ENCODE measurements at regions not wholly inside any gene's neighbourhood (a gene's known extent, or its start where the extent isn't known, plus 50 kb on each side); places are given as distances from the start of the nearest gene placed in this dataset.
A peak's percentile ranks its signal among the peaks of the same experiment; 100 is the strongest.

- no peak for DNase-seq (ENCODE audit: extremely low spot score)
- H3K27ac ChIP-seq (ENCODE audit: low read depth) = no peak overlapping the region
These were observed 212.1 kb upstream of the MARCKS start for GRCh38 chr6:113644861-113645575.

GRCh38 chr6:113645576-113645970 is 211.6 kb upstream of the MARCKS start:
- Histone ChIP-seq H3K36me3 (ENCODE audit: insufficient read depth) (no peaks in the 10 kb centered on the region), H3K4me1 (ENCODE audit: insufficient read depth) (peaks cover 1% of the 10 kb centered on the region), H3K4me3 (ENCODE audit: low read depth, low read length) (no peak overlapping the region), H3K27ac (ENCODE audit: low read depth) (no peak overlapping the region)
- DNase-seq (ENCODE audit: extremely low spot score) = peak; percentile 79
- WGBS = 40% methylated on average over 4 of the region's 4 CpGs

More at GRCh38 chr6:113644861-113645575, 212.1 kb upstream of the MARCKS start:
- WGBS = 85% methylated on average over 13 of the region's 13 CpGs
- H3K4me1 ChIP-seq (ENCODE audit: insufficient read depth) = peaks cover 1% of the 10 kb centered on the region
- no peak overlapping the region for H3K4me3 ChIP-seq (ENCODE audit: low read depth, low read length)
- H3K36me3 ChIP-seq (ENCODE audit: insufficient read depth) = no peaks in the 10 kb centered on the region

- H3K36me3 ChIP-seq (ENCODE audit: insufficient read depth) = no peaks in the 10 kb centered on the region
- H3K4me1 ChIP-seq (ENCODE audit: insufficient read depth) = peaks cover 1% of the 10 kb centered on the region
- no peak overlapping the region for H3K4me3 ChIP-seq (ENCODE audit: low read depth, low read length)
- no peak for DNase-seq (ENCODE audit: extremely low spot score)
- no peak overlapping the region for H3K27ac ChIP-seq (ENCODE audit: low read depth)
- 91% methylated on average over 3 of the region's 3 CpGs for WGBS
These were observed 211.2 kb upstream of the MARCKS start for GRCh38 chr6:113645986-113646385.

- no peak overlapping the region for H3K4me3 ChIP-seq (ENCODE audit: low read depth, low read length)
- 82% methylated on average over 4 of the region's 4 CpGs for WGBS
- no peaks in the 10 kb centered on the region for H3K36me3 ChIP-seq (ENCODE audit: insufficient read depth)
- H3K4me1 ChIP-seq (ENCODE audit: insufficient read depth) = peaks cover 1% of the 10 kb centered on the region
- no peak for DNase-seq (ENCODE audit: extremely low spot score)
- H3K27ac ChIP-seq (ENCODE audit: low read depth) = no peak overlapping the region
These were observed 210.4 kb upstream of the MARCKS start for GRCh38 chr6:113646701-113647100.

- Histone ChIP-seq H3K4me1 (ENCODE audit: insufficient read depth) (peaks cover 1% of the 10 kb centered on the region), H3K36me3 (ENCODE audit: insufficient read depth) (no peaks in the 10 kb centered on the region), H3K4me3 (ENCODE audit: low read depth, low read length) (no peak overlapping the region), H3K27ac (ENCODE audit: low read depth) (no peak overlapping the region)
- DNase-seq (ENCODE audit: extremely low spot score) = no peak
- 85% methylated on average over 4 of the region's 4 CpGs for WGBS
These were observed 209.8 kb upstream of the MARCKS start for GRCh38 chr6:113647143-113647889.

- no peak for DNase-seq (ENCODE audit: extremely low spot score)
- Histone ChIP-seq H3K27ac (ENCODE audit: low read depth) (no peak overlapping the region), H3K4me3 (ENCODE audit: low read depth, low read length) (no peak overlapping the region), H3K36me3 (ENCODE audit: insufficient read depth) (no peaks in the 10 kb centered on the region), H3K4me1 (ENCODE audit: insufficient read depth) (peaks cover 1% of the 10 kb centered on the region)
- 79% methylated on average over 1 of the region's 1 CpG for WGBS
These were observed 208.4 kb upstream of the MARCKS start for GRCh38 chr6:113648698-113649097.

GRCh38 chr6:113649276-113649675 is 207.9 kb upstream of the MARCKS start:
- DNase-seq (ENCODE audit: extremely low spot score) = no peak
- no peak overlapping the region for H3K4me3 ChIP-seq (ENCODE audit: low read depth, low read length)
- no peaks in the 10 kb centered on the region for H3K4me1 ChIP-seq (ENCODE audit: insufficient read depth)
- H3K36me3 ChIP-seq (ENCODE audit: insufficient read depth) = no peaks in the 10 kb centered on the region
- 77% methylated on average over 6 of the region's 6 CpGs for WGBS
- no peak overlapping the region for H3K27ac ChIP-seq (ENCODE audit: low read depth)

GRCh38 chr6:113649880-113650609 is 207.1 kb upstream of the MARCKS start:
- no peaks in the 10 kb centered on the region for H3K4me1 ChIP-seq (ENCODE audit: insufficient read depth)
- no peak overlapping the region for H3K27ac ChIP-seq (ENCODE audit: low read depth)
- 88% methylated on average over 6 of the region's 6 CpGs for WGBS
- H3K36me3 ChIP-seq (ENCODE audit: insufficient read depth) = no peaks in the 10 kb centered on the region
- DNase-seq (ENCODE audit: extremely low spot score) = no peak
- no peak overlapping the region for H3K4me3 ChIP-seq (ENCODE audit: low read depth, low read length)

- Histone ChIP-seq H3K36me3 (ENCODE audit: insufficient read depth) (no peaks in the 10 kb centered on the region), H3K27ac (ENCODE audit: low read depth) (no peak overlapping the region), H3K4me1 (ENCODE audit: insufficient read depth) (no peaks in the 10 kb centered on the region), H3K4me3 (ENCODE audit: low read depth, low read length) (no peak overlapping the region)
- 92% methylated on average over 8 of the region's 8 CpGs for WGBS
- no peak for DNase-seq (ENCODE audit: extremely low spot score)
These were observed 206.6 kb upstream of the MARCKS start for GRCh38 chr6:113650610-113650979.

GRCh38 chr6:113651120-113651519 is 206.0 kb upstream of the MARCKS start:
- no peak overlapping the region for H3K4me3 ChIP-seq (ENCODE audit: low read depth, low read length)
- no peaks in the 10 kb centered on the region for H3K4me1 ChIP-seq (ENCODE audit: insufficient read depth)
- H3K27ac ChIP-seq (ENCODE audit: low read depth) = no peak overlapping the region
- 50% methylated on average over 4 of the region's 4 CpGs for WGBS
- no peak for DNase-seq (ENCODE audit: extremely low spot score)
- H3K36me3 ChIP-seq (ENCODE audit: insufficient read depth) = no peaks in the 10 kb centered on the region

- Histone ChIP-seq H3K4me1 (ENCODE audit: insufficient read depth) (no peaks in the 10 kb centered on the region), H3K36me3 (ENCODE audit: insufficient read depth) (no peaks in the 10 kb centered on the region), H3K4me3 (ENCODE audit: low read depth, low read length) (no peak overlapping the region), H3K27ac (ENCODE audit: low read depth) (no peak overlapping the region)
- 72% methylated on average over 1 of the region's 1 CpG for WGBS
- DNase-seq (ENCODE audit: extremely low spot score) = no peak
These were observed 205.2 kb upstream of the MARCKS start for GRCh38 chr6:113651920-113652319.

GRCh38 chr6:113653275-113653674 is 203.9 kb upstream of the MARCKS start:
- no peak overlapping the region for H3K4me3 ChIP-seq (ENCODE audit: low read depth, low read length)
- 94% methylated on average over 3 of the region's 3 CpGs for WGBS

GRCh38 chr6:113654396-113654795 is 202.7 kb upstream of the MARCKS start:
- H3K27ac ChIP-seq (ENCODE audit: low read depth) = no peak overlapping the region
- H3K4me1 ChIP-seq (ENCODE audit: insufficient read depth) = no peaks in the 10 kb centered on the region
- no peak for DNase-seq (ENCODE audit: extremely low spot score)
- H3K4me3 ChIP-seq (ENCODE audit: low read depth, low read length) = no peak overlapping the region
- H3K36me3 ChIP-seq (ENCODE audit: insufficient read depth) = no peaks in the 10 kb centered on the region

More at GRCh38 chr6:113653275-113653674, 203.9 kb upstream of the MARCKS start:
- DNase-seq (ENCODE audit: extremely low spot score) = no peak
- H3K4me1 ChIP-seq (ENCODE audit: insufficient read depth) = no peaks in the 10 kb centered on the region
- H3K36me3 ChIP-seq (ENCODE audit: insufficient read depth) = no peaks in the 10 kb centered on the region
- no peak overlapping the region for H3K27ac ChIP-seq (ENCODE audit: low read depth)

- WGBS = 91% methylated on average over 3 of the region's 3 CpGs
- Histone ChIP-seq H3K4me3 (ENCODE audit: low read depth, low read length) (no peak overlapping the region), H3K27ac (ENCODE audit: low read depth) (no peak overlapping the region), H3K36me3 (ENCODE audit: insufficient read depth) (no peaks in the 10 kb centered on the region), H3K4me1 (ENCODE audit: insufficient read depth) (no peaks in the 10 kb centered on the region)
- no peak for DNase-seq (ENCODE audit: extremely low spot score)
These were observed 201.4 kb upstream of the MARCKS start for GRCh38 chr6:113655761-113656160.
